UCSD-AML1 (cell line): ENCODE measurements at regions not wholly inside any gene's neighbourhood (a gene's known extent, or its start where the extent isn't known, plus 50 kb on each side); places are given as distances from the start of the nearest gene placed in this dataset.
"Not testable (repeated sequence)": the region's sequence is repeated elsewhere in the genome, so short reads cannot be mapped to it uniquely, and the experiment has no call there.

Experiments
- DNase-seq: peaks from one replicate; lab custom pipeline; 2025; ENCODE audit not compliant: unreplicated experiment; lab: John Stamatoyannopoulos, UW

DNA sequence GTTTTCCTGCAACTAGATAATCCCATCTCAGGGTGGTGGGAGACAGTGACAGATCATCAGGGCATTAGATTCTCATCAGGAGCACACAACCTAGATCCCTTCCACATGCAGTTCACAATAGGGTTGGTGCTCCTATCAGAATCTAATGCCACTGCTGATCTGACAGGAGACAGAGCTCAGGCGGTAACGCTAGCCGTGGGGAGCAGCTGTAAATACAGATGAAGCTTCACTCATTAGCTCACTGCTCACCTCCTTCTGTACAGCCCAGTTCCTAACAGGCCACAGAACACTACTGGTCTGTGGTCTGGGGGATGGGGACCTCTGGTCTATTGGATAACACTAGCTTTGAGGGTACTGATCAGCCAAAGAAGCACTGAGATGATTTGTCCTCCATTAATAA is 66.6 kb upstream of the ZNF195 start:
- DNase-seq, result not testable (repeated sequence)

DNA sequence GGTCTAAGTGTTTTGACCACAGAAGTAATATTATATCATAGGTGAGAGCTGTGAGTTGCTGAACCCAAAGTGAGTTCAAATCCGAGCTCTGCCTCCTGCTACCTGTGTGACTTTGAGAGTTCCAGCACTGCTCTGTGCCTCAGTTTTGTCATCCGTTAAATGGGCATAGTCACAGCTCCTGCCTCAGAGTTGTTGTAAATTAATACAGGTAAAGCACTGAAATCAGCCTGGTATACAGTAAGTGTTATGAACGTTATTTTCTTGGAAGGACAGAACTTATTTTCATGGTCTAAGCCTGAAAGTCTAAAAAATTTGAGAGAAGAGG is 65.4 kb upstream of the ZNF195 start:
- not testable (repeated sequence) for DNase-seq

DNA sequence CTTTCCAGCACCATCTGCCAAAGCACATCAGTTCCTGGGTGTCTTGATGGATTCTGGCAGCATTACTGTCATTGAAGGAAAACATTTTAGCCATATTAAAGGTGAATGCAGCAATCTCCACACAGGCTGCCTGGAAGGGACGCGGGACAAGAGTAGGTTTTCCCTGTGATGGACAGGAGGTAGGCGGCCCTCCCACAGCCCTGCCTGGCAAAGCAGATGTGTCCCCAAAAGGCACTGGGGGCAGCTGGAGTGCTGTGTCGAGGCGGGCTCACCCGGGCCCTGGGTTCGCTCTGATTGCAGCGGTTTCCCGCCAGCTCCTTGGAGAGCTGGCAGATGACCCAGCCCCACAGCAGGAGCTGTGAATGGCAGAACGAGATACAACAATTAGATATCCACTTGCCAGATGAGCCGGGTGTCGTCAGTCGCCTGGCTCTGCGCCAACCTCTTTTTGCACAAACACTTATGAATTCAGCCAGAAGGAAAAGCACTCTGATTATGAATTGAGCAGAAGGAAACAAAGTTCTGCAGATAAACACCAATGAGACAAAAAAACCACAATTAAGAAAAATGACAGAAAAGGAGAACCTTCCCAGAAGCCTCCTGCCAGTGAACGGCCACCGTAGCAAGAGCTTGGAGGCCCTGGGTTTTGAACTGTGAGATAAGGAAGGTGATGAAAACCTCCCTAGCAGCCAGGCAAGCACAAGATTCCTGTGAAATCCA is 64.9 kb upstream of the ZNF195 start:
- DNase-seq, result not testable (repeated sequence)

DNA sequence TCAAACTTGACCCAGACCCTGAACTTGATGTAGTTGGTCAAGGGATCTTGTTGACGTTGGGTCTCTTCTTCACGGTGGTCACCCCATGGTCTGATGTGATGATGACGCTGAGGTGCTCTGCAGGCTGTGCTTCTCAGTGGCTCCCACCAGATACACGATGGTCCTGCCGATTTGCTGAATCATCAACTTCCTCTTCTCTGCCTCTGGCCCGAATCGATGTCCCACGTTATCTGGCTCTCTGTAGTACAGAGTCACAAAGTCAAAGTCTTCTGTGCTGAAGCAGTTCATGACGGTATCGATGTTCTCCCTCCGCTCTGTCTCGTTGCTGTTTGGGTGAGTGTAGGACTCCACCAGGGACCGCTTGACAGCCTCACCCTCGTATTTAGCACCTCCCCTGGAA is 58.5 kb upstream of the ZNF195 start:
- not testable (repeated sequence) for DNase-seq

DNA sequence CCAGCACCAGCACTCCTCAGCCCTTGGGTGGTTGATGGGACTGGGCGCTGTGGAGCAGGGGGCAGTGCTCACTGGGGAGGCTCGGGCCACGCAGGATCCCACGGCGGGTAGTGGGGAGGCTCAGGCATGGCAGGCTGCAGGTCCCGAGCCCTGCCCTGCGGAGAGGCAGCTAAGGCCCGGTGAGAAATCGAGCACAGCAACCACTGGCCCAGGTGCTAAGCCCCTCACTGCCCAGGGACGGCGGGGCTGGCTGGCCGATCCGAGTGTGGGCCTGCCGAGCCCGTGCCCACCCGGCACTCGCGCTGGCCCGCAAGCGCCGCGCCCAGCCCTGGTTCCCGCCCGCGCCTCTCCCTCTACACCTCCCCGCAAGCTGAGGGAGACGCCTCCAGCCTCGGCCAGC is 56.0 kb upstream of the ZNF195 start:
- DNase-seq, result no peak

DNA sequence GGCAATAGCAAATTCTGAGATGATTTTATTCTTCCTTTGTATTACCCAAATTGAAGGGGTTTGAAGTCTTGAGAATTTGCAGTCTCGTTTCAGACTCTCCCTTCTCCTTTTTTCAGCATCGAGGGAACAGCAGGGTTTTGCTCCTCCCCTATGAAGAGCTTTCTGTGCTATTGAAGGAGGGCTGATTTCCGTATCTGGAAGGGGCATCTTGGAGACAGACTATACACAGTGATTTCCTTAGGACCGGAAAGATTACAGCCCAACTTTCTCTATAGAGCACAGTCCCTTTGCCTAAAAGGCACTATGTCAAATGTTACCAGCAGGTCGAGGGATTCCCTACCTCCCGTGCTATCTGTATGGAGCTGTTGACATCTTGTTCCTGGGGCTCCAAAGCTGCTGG is 50.2 kb upstream of the ZNF195 start:
- DNase-seq, result not testable (repeated sequence)
